HK-2 (cell line): ENCODE measurements at regions not wholly inside any gene's neighbourhood (a gene's known extent, or its start where the extent isn't known, plus 50 kb on each side); places are given as distances from the start of the nearest gene placed in this dataset.

Experiments used
- DNase-seq: peaks from one replicate; pipeline ENCODE4 v3.0.0-alpha.2; 2018; ENCODE audit not compliant: unreplicated experiment

DNA sequence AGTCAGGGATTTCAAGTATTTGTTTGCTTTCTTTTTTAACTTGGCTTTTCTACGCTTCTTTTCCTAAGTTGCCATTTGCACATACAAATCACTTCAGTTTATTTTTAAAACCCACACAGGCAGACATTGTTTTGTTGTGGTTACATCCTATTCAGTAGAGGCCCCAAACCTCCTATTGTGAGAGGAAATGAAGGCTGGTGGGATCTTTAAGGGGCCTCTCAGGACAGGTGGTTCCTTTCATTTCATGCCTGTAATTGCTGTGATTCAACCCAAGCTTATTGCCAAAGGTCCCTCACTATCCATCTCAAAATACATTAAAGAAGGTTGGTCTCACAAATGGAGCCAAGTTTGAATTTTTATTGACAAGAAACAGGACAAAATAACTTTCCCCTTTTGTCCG lies 257.1 kb downstream of the ADAMTS20 start:
- DNase-seq: no peak

DNA sequence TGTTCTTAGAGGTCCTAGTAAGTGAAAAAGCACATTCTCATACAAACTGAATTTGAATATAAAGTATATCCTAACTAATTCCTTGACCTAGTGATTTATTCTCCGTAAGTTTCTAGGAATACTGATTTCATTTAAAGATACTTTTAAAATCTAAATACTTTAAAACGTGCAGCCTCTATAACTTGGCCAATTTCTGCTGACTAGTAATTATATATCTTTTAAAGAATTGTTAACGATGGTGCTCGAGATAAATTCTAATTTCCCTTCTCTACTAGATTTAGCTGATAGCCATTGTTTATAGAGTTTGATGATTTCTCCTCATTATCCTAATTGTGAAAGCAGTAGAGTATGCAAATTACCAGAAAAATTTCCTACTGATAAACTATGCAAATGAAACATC lies 257.9 kb downstream of the ADAMTS20 start:
- no peak for DNase-seq

DNA sequence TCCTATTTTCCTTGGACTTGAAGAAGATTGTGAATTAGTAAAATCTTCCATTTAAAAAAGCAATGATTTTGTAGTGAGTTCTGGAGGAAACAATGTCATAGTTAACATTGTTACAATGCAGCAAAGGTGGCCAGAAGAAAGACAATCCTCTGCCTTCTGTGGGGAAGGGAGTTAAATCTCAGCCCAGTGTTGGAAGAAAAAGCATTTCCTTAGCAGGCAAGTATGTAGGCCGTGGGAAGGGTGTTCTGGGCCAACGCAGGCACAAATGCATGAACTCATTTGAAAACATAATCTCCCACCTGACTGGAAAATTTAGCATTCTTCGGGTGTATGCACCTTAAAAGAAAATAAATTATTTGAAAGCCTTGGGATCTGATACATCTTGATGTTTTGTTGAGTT lies 258.6 kb downstream of the ADAMTS20 start:
- no peak for DNase-seq

DNA sequence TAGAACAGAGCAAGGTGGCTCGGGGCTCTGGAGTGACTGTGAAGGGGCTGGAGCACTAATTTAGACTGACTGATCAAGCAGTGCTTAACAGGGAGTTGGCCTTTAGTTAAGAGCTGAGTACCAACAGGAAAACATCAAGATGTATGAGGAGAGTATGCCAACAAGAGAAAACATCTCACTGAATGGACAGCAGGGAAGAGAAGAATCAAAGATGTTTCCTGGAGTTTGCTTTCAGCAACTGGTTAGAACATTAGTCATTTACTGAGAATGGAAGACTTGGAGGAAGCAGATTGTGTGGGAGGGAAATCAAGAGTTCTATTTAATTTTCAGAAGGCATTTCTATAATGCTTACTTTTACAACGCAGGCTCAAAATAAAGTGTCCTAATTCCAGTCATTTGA lies 259.3 kb downstream of the ADAMTS20 start:
- DNase-seq: no peak

DNA sequence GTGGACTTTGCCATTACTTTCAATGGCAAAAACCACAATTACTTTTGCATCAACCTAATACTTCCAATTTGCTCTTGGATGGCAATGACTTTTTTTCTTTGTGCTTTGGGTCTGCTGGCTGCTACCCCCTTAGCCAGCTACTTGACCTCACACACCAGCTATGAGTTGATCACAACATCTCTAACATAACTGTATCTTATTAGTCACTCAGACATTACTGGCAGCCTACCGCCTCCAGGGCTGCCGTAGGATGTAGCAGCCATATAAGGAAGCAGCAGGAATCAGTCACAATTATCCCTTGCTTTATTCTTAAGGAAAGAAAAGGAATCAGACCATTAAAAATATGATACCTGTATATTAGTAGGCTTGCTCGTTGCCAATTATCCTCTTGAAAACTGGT lies 260.5 kb downstream of the ADAMTS20 start:
- no peak for DNase-seq

DNA sequence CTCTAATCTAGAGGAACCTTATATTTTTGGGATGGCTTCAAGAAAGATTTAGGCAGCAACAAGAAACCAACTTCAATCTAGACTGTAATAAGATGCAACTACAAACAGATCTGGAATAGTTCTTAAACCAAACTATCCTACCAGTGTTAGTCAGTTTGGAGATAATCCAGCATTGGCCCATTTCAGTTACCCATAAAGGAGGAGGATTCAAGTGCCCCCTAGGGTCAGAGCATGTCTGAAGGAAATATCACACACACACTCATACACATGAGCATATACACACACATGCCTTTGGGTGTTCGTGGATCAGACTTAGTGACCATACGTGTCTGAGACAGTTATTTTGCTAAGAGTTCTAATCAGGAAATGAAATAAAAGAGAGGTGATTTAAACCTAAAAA lies 261.2 kb downstream of the ADAMTS20 start:
- no peak for DNase-seq

DNA sequence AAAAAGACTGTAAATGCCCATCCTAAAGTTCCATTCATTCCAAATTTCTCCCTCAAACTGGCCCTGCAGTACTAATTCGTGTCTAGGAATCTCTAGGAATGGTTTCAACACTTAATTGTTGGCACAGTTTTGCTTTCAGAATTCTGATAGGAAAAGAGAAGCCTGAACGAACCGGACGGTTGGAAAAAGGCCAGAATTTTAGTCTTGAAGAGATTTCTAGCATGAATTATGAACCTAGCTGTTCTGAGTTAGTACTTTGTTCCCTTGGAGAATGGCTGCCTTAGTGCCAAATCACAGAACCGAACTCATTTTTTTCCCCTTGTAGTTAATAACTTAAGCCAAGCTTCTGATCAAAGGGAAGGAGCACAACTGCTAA lies 262.6 kb downstream of the ADAMTS20 start:
- no peak for DNase-seq

DNA sequence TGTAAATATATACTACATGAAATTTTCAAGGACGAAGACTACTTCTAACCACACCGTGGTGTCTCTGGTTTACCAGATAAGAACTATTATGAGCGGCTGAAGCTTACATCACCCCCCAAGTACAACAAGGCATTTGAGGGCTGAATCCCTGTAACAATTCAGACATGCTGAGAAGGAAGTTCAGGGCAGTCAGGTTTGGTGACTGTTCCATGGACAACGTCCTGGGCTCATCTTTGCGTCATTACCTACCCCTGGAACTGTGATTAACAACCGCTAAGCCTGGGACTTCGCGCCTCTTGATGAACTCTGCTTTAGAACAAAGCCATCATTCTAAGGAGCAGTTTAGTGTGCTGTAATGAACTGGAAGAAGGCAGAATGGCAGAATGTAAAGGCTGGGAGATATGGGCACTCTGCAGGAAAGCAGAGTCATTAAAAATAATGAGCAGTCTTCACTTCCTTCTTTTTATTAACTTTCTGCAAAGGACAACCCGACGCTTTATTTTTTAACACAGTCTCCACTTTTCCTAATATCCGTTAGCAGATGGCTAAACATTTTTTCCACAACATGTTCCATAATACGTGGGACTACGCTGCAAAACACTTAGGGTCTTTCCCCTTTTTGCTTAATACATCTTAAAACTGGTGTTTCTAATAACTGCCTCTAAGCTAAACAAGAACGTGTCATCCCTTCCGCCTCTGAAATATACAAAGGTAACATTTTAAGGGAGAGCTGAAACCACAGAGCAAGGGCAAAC lies 263.2 kb downstream of the ADAMTS20 start:
- no peak for DNase-seq

DNA sequence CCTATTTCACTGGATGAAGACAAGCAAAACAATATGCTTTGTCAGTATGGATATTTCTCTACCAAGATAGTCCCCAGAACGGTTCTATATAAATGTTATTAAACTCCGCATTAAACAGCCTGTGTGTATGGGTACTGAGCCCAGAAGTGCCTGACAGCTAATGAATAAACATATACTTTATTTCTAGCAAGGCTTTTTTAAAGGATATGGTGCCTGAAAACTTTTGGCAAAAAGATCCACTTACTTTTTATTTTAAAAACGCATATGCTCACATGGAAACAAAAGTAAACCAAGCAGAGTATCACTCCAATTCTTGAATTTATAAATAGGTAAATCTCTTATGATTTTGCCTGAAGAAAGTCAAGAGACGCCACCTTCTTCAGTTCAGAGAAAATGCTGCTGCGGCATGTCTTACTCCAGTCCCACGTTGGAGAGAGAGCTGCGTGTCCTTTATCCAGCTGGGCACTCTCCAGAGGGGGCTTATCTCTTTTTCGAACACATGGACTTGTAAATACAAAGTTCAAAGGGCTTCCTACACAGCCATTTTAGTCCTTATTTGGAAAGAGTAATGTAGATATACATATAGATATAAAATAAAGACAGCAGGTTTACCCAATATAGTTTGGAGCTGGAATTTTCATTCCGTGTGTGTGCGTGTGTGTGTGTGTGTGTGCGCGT lies 264.2 kb downstream of the ADAMTS20 start:
- DNase-seq: no peak

DNA sequence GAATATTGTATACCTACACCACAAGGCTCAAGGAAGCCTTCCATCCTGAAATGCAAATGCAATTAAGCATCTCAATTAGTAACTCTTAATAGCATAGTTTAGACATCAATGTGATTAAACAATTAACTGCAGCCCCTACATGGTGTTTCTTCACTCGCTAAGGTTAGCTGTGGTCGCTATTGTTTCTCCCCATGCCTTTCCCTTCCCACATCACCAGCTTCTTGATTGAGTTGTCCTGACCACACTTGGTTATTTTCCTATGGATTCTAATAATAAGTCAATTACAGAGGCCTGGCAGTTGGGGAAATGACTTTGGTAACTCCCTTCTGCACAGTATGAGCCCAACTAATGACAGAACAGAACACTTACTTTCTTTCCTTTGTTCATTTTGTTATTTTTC lies 265.0 kb downstream of the ADAMTS20 start:
- DNase-seq: no peak

DNA sequence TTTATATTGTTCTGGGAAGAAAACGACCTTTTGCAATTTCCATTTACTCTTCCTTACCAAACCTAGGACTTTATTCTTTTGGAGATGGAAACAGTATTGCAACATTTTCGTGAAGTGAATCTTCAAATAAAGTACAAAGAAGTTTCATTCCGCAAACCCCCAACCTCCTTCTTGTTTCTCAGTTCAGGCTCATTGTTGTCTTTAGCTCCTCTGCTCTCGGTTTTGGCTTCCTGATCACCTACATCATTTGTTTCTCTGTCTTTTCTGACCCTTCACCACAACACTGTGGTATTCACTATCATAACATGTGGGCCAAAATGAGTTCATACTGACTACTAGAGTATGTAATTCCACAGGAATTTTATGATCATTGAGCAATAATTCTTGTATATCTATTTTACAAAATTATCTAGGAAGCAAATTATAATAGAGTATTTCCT lies 266.8 kb downstream of the ADAMTS20 start:
- DNase-seq: no peak

DNA sequence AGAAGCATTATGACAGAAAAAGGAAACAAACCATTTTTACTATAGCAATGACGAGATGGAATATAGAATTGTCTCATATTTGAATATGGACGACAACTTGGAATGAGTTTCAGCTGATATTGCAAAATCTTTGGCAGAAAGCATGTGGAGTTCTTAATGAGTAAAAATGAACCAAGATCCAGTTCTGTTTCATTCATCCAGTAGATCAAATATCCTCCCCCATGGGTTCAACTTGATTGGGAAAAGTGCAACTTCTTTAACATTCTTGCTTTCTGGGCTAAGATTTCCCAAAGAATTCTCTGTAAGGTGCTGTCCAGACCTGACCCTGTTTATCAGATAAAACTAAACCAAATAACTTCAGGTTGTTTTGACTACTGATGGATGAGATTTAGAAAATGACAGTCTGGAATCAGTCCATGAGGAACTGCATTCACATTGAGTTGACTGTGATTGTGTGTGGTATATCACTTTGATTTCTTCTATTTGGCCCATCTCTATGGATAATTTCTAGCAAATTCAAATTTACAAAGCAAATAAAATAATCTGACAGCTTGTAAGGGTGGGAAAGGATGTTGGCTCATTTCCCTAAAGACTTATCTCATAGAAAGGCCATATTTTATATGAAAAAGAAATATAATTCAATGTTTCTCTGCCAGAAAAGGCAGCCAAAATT lies 267.4 kb downstream of the ADAMTS20 start:
- DNase-seq: no peak

DNA sequence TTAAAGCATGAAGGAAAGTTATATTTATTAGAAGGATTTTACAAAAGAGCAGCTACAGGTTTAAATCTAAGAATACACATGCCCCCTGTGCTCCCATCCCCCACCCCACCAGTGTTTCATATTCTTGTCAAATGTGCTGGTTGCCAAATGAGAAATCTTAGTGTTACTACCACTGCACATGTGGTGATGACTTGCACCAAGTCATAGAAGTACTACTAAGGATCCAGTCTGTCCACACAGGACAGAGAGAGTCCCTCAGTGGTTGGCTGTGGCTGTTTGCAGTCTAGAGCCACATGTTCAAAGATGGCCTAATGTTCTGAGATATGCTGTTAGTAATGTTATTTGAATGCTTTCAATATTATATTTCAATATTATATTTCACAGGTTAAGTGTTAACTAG lies 268.8 kb downstream of the ADAMTS20 start:
- no peak for DNase-seq

DNA sequence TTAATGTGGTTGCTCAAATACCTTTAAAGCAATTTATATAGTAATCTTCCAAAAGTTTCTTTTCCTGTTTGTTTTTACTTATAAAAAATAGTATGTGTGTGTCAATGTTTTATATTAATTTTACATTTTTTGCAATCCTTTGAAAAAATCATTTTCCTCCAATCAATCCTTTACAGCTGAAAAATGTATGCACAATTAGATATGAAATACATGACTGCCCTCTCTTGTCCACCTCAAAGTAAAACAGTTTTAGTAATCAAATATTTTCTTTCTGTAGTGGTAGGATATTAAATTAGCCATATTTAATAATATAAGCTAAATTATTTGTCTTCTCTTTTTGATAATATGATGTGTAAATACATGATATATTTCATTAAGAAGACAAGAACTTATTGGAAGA lies 269.9 kb downstream of the ADAMTS20 start:
- no peak for DNase-seq

DNA sequence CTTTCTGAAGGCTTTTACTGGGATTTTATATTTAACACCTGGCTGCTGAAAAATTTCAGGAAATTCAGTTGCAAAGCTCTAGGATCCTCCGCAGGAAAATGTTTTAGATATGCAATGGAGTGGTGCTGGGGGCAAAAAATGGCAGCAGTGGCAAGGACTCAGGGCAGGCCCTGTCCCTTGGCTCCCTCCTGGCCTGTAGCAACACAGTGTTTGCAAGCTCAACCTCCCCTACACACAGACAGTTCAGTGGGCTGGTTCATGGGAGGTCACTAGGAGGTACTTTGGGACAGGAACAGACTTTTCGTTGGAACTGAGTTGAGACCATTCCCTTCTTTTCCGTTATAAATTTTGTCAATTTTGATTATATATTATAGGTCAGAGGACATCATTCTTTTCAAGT lies 270.4 kb downstream of the ADAMTS20 start:
- no peak for DNase-seq

DNA sequence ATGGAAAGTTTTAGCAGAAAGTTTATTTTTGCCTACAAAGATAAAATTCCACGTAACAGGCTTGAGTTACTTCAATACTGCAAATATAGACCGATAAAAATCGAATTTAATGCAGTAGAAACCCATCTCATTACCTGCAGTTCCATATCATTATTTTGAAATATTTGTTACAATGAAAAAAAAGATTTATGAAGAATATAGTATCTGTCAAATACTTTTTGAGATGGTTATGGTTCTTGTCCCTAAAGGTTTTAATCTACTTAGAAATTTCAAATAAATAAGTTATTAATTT lies 273.5 kb downstream of the ADAMTS20 start:
- DNase-seq: no peak

DNA sequence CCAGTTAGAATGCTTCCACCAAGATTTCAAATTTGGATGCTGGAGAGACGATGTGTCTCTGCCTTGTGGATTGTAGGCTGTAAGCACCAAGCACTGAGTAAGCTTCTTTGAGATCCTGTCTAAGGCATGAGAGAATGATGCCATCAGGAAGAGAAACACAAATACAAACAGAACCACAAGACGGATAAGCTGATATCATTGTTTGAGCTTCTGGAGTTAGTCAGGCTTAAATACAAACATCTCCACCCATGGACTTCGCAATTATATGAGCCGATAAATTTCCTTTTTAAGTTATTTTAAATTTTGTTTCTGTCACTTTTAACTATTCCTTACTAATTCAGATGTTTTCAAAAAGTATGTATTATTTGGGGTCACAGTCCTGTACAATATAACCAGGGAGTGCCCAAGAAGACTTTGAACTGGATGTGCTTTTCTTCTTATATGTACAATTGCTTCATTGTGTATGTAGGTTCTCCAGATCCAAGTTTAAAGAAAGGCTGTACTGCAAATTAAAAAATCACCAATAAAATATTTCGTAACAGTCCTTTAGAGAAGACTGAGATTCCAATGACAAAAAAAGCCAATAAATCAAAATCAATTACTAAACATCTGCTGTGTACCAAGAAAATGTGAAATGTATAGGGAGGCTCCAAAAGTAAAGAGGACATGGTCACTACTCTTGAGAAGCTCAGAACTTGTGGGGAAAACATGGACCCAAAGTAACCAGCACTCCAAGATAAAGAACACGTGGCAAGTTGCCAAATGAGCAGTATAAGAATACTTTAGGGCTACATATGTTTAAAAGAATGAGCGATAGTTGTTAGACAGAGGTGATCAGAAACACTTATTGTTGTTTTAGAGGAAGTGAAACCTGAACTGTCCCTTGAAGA lies 274.1 kb downstream of the ADAMTS20 start:
- no peak for DNase-seq

DNA sequence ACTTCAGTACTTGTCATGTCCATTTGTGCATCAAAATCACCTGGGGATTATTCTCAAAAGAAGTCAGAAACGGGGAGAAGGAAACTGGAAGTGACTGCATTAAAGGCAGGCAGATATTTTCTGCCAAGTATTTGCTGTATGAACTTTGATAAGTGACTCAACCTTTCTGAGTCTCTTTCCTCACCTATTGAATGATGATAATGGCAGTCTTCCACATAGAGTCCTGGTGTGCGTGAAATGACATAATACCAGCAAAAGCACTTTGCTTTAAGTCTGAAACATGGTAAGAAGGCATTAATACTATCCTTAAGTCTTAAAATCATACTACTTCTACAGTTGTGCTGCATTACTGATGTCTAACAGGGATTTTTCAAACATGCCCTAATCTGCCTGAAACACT lies 278.5 kb downstream of the ADAMTS20 start:
- DNase-seq: no peak

DNA sequence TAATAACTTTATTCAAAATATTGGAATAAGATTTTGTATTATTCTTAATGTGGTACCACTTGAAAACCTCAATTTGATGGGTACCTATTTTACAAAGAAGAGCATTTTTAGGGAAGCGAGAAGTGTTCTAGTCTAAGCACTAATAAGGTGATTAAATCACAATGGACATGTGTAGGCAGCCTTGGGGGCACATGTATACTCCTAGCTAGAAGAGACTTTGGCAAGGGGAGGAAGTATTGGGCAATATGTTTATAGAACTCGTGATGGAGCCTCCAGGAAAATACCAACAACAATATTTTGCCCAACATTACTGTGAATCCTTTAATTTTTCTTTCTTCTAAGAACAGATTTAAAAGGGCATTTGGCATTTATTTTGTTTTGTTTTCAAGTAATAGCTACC lies 280.3 kb downstream of the ADAMTS20 start:
- no peak for DNase-seq

DNA sequence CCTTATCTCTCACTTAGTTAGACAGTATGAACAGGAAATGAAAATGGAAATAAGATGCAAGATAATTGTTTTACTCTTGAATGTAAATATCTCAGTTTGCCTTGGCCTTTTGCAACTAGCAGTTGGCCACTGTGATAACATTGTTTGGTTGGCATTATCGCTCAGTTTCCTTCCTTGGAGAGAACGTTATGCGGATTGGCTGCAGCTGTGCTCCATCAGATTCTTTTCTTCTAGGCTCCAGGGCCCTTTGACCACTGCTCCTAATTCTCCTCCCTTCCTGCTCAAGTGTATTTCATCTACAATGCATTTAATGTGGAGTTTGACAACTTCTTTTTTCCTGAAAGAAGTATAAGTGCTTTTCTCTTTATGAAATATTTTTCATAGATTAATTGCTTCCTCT lies 284.2 kb downstream of the ADAMTS20 start:
- no peak for DNase-seq

DNA sequence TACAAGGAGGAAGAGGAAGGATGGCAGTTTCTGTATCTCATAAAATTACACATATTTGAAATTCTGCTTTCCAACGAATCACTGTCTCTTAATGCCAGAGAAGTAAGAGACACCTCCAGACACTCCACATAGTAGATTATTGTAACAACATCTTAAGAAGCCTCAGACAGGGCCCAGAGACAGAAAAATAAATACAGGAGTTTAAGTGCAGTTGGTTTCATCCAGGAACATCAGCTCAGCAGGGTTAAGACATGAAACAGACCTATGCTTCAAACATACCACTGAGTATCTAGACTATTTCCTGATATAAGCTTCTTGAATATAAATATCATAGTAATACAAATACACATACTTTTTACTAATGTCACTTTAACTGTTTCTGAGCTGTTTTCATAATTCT lies 290.3 kb downstream of the ADAMTS20 start:
- DNase-seq: no peak

DNA sequence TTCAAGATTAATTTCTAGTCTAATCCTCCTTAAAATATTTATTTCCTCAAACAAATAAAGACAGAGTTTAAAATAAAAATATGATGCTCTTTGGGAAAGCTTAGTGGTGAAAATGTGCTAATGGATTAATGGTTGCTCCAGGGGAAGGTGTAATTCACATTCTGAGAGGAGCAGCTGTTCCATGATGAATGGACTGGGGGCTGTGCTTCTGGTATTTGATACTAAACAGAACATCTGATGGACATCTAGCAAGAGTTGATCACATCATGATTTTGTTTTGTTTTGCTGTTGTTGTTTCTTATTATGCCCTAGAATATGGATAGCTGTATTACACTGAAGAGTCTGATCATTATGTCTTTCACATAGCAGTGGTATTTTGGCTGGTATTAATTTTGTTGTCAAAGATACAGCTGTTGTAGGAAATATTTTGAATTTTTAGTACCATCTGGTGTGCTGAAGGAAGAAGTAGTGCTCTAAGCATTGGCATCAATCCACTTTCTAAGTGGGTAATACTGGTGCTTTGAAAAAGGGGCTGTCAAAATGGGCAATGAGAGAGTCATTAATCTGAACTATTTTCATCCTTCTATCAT lies 296.4 kb downstream of the ADAMTS20 start:
- no peak for DNase-seq
